ENCODE measurements at regions not wholly inside any gene's neighbourhood (a gene's known extent, or its start where the extent isn't known, plus 50 kb on each side); places are given as distances from the start of the nearest gene placed in this dataset.
A peak's percentile ranks its signal among the peaks of the same experiment; 100 is the strongest.

DNA sequence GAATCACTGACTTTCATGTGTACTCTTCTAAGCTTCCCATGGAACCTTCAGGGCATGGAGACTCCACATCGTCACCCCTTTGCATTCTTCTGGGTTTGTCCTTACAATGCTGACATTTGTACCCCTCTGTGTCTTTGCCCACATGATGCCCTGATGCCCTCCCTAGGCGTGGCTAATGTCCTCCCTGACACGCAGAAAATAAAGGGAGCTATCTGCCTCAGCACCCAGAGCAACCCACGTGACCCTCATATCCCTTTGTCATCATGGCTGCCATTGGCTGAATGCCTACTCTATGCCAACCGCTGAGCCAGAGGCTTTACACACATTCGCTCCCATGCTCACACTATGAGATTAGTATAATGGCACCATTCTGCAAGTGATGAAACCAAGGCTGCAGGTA is 86.4 kb upstream of the KLHL29 start:
- Histone ChIP-seq H3K4me1 (peaks cover 26% of the 10 kb centered on the region), H3K27ac (no peak overlapping the region), H3K4me3 (no peak overlapping the region), H3K4me2 (peak overlapping the region; percentile 56; the same call in 1 of the 2 replicates), H4K20me1 (no peaks in the 10 kb centered on the region), H3K27me3 (no peaks in the 10 kb centered on the region), H3K9me3 (no peaks in the 10 kb centered on the region), H3K9ac (no peak overlapping the region), H3K36me3 (no peaks in the 10 kb centered on the region)
- TF ChIP-seq Cebpa-rat (IDR thresholded peaks at IDR 0.05) = no peak

DNA sequence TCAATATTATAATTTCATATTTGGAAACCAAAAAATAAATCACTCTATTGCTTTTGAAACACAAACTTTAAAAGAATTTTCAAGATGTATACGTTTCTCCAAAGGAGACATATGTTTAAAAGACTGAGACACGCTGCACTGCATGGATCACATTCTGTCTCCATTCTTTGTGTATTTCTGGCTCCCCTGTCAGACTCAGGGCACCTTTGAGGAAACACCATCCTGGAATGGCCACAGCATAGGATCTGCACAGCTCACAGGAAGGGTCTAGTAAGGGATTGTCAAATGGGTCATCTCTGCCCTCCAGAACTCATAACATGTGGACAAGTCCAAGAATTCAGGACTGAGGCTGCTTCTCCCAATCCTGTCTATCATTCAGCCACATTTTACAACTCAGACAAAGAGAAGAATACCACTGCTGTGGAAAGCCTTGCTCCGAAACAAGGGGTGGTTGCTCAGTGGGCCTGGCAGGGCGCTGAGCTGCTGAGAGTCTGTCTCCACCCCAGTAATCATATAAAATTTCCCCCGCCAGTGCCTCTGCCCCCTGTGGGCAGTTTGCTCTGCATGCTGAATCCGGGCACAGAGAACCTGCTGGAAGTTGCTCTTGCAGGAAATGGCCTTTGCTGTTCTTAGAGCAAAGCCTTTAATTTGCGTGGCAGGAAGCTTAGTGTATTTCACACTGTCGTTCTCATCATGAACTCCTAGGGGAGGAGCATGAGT is 85.3 kb upstream of the KLHL29 start:
- no peaks in the 10 kb centered on the region for H3K9me3 ChIP-seq
- H3K27ac ChIP-seq = no peak overlapping the region
- TF ChIP-seq Cebpa-rat (IDR thresholded peaks at IDR 0.05) = no peak
- no peak overlapping the region for H3K9ac ChIP-seq
- no peak overlapping the region for H3K4me3 ChIP-seq
- H4K20me1 ChIP-seq = no peaks in the 10 kb centered on the region
- peak overlapping the region; percentile 24 for H3K4me2 ChIP-seq
- H3K27me3 ChIP-seq = no peaks in the 10 kb centered on the region
- no peaks in the 10 kb centered on the region for H3K36me3 ChIP-seq
- peaks cover 37% of the 10 kb centered on the region for H3K4me1 ChIP-seq

DNA sequence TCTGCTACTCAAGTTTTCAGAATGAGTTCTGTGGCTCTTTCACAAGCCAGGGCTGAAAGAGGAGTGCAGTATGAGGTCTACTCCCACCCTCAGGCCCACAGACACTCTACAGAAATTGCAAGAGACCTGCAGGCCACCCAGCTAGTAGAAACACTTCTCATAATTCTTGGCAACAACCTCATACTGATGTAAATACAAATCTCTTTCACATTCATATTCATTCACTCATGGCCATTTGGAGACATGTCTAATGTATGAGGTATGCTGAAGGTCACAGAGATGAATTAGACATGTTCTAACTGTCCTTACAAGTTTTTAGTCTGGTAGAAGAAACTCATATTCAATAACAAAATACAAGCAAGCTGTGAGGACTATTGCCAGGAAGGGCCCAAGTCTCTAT is 83.8 kb upstream of the KLHL29 start:
- H3K9me3 ChIP-seq = no peaks in the 10 kb centered on the region
- TF ChIP-seq Cebpa-rat (IDR thresholded peaks at IDR 0.05) = no peak
- H3K27me3 ChIP-seq = no peaks in the 10 kb centered on the region
- H3K4me2 ChIP-seq = no peak overlapping the region
- H3K4me3 ChIP-seq = no peak overlapping the region
- H3K9ac ChIP-seq = no peak overlapping the region
- no peak overlapping the region for H3K27ac ChIP-seq
- no peaks in the 10 kb centered on the region for H4K20me1 ChIP-seq
- peaks cover 52% of the 10 kb centered on the region for H3K4me1 ChIP-seq
- no peaks in the 10 kb centered on the region for H3K36me3 ChIP-seq

DNA sequence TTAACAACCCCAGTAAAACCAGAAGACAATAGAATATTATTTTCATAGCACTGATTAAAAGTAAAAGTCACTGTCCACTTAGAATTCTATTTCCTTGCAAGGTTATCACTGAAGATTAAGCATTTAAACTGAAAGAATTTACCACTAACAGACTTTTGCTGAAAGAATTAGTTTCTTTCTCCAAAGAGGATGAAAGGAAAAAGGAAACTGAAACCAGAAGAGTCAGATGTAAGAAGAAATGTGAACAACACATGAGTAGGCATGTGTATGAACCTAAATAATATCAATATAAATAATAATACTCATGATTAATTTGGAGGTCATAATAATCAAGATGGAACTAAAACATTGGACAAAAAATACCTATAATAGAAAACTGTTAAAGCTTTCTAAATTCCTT is 82.4 kb upstream of the KLHL29 start:
- Histone ChIP-seq H4K20me1 (no peaks in the 10 kb centered on the region), H3K9ac (no peak overlapping the region), H3K27me3 (no peaks in the 10 kb centered on the region), H3K9me3 (no peaks in the 10 kb centered on the region), H3K36me3 (no peaks in the 10 kb centered on the region), H3K4me2 (no peak overlapping the region), H3K27ac (no peak overlapping the region), H3K4me3 (no peak overlapping the region), H3K4me1 (peaks cover 51% of the 10 kb centered on the region)
- no peak for TF ChIP-seq Cebpa-rat (IDR thresholded peaks at IDR 0.05)

DNA sequence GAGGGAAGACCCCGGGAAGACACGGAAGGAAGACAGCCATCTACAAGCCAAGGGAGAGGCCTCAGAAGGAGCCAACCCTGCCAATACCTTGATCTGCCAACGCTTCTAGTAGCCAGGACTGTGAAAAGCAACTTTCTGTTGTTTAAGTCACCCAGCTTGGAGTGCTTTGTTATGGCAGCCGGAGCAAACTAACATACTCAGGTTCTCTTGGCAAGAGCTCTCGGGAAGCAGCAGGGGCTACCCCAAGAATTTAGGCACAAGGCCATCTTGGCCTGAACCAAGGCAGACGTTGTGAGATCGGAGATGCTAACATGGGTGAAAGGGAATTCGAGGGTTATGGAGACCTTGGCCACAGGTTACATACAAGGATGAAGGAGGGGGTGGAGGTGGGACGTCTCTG is 78.6 kb upstream of the KLHL29 start:
- TF ChIP-seq Cebpa-rat (IDR thresholded peaks at IDR 0.05) = no peak
- Histone ChIP-seq H3K27ac (no peak overlapping the region), H3K36me3 (no peaks in the 10 kb centered on the region), H3K9ac (no peak overlapping the region), H4K20me1 (no peaks in the 10 kb centered on the region), H3K4me3 (no peak overlapping the region), H3K9me3 (no peaks in the 10 kb centered on the region), H3K27me3 (no peaks in the 10 kb centered on the region), H3K4me2 (no peak overlapping the region), H3K4me1 (peaks cover 34% of the 10 kb centered on the region)

DNA sequence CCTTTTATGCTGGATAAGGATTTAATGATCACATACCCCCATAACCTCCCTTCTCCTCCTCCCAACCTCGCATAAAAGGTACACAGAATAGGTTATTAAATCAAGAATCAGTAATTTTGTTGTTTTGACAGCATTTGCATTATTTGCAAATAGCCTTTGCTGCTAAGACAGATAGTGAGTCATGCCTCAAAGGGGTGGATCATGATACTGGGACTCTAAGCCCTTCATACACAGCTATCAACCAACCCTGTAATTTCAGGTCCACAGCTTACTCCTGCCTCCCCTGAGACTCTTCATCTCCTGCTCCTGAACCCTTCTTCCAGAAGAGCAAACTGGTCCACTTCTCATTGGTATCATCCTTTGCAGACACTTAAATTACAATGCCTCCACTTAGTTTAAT is 73.8 kb upstream of the KLHL29 start:
- Histone ChIP-seq H3K27ac (no peak overlapping the region), H3K27me3 (no peaks in the 10 kb centered on the region), H3K4me2 (no peak overlapping the region), H3K9ac (no peak overlapping the region), H4K20me1 (no peaks in the 10 kb centered on the region), H3K36me3 (no peaks in the 10 kb centered on the region), H3K4me1 (peaks cover 2% of the 10 kb centered on the region), H3K4me3 (no peak overlapping the region), H3K9me3 (no peaks in the 10 kb centered on the region)
- no peak for TF ChIP-seq Cebpa-rat (IDR thresholded peaks at IDR 0.05)

DNA sequence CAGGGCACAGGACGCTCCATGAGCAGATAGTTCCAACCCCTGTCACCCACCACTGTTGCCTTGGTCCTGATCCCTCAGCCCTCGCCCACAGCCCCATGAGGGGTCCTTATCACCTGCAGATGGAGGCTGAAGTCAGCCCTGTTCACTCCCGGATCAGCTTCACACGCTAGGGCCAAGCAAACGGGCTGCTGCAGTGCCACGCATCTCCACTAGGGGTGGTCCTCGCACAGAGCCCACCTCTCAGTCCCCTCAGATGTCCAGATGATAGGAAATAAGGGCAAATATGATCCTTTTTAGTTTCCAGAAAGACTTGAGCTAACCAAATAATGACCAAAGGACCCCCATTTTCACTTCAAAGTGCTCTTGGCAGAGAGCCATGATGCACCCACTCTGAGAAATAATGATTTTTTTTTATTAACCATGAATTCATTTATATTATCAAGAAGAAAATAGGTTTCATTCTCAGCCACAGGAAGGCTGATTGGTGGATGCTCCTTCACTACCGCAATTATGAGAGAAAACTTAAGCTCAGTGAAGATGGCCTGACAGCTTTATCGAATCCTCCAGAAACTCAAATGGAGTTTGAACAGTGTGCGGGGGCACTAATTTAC is 71.9 kb upstream of the KLHL29 start:
- H4K20me1 ChIP-seq = no peaks in the 10 kb centered on the region
- no peak overlapping the region for H3K4me3 ChIP-seq
- no peak for TF ChIP-seq Cebpa-rat (IDR thresholded peaks at IDR 0.05)
- peaks cover under 1% of the 10 kb centered on the region; the same call in 1 of the 2 replicates for H3K4me1 ChIP-seq
- no peak overlapping the region for H3K4me2 ChIP-seq
- no peaks in the 10 kb centered on the region for H3K36me3 ChIP-seq
- no peaks in the 10 kb centered on the region for H3K9me3 ChIP-seq
- no peak overlapping the region for H3K27ac ChIP-seq
- H3K27me3 ChIP-seq = no peaks in the 10 kb centered on the region
- H3K9ac ChIP-seq = no peak overlapping the region

DNA sequence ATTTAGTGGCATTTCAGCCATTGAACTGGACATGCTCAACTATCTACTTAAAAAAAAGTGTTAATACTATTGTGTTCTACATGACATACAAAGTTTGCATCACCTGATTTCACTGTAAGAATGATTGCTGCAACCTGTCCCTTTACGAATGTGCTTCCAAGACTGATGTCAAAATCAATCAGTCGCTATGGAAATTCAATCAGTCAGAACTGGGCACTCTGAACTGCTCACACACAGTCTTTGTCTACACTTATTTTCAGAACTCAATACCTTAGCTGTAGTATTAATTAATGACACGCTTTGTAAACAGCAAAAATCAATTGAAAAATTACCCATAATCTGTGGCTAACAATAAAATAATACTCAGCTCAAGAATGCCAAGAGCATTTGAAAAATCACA is 70.3 kb upstream of the KLHL29 start:
- H3K4me2 ChIP-seq = no peak overlapping the region
- no peaks in the 10 kb centered on the region for H3K36me3 ChIP-seq
- H3K9ac ChIP-seq = no peak overlapping the region
- H3K27ac ChIP-seq = no peak overlapping the region
- peaks cover 16% of the 10 kb centered on the region for H3K4me1 ChIP-seq
- H3K27me3 ChIP-seq = no peaks in the 10 kb centered on the region
- H4K20me1 ChIP-seq = no peaks in the 10 kb centered on the region
- no peaks in the 10 kb centered on the region for H3K9me3 ChIP-seq
- TF ChIP-seq Cebpa-rat (IDR thresholded peaks at IDR 0.05) = no peak
- no peak overlapping the region for H3K4me3 ChIP-seq

DNA sequence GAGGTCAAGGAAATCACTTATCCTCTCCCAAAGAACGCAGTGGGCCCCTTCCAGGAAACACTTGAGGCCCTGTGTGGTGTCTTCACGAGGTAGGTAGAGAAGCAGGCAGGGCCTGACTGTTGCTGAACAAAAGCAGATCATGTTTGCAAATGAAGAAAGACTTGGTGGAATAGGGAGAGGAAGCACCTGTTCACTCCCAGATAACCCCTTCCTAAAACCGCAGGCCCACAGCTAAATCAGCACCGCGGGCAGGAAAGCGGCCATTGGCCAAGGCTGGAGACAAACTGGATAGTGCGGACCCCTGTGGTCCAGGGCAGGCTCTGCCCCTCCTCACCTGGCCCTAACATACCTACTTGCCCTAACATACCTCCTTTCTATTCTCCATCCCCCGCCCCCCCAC is 64.9 kb upstream of the KLHL29 start:
- 0 out of 2 replicates have a peak overlapping the region, but pooled peaks have one; percentile 30 for H3K9ac ChIP-seq
- no peak for TF ChIP-seq Cebpa-rat (IDR thresholded peaks at IDR 0.05)
- H3K4me2 ChIP-seq = peak overlapping the region; percentile 82
- no peak overlapping the region for H3K4me3 ChIP-seq
- no peaks in the 10 kb centered on the region for H4K20me1 ChIP-seq
- peak overlapping the region; percentile 47 for H3K27ac ChIP-seq
- peaks cover 35% of the 10 kb centered on the region for H3K4me1 ChIP-seq
- H3K27me3 ChIP-seq = no peaks in the 10 kb centered on the region
- no peaks in the 10 kb centered on the region for H3K9me3 ChIP-seq
- H3K36me3 ChIP-seq = no peaks in the 10 kb centered on the region

DNA sequence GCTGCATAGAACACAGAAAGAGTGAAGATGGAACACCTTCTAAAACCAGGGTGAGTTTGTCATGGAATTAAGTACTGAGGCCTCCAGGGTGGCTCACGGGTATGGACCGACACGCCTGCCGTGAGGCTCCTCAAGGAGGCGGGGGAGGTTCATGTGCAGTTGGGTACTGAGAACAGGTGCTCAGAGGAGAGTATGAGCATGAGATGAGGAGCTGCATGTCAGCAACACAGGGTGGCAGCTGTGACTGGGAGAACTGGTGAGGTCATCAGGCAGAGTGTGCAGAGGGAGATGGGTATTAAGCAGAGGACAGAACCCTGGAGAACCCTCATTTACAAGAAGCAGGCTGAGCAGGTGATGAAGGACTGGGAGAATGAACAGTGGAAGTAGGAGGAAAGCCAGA is 63.2 kb upstream of the KLHL29 start:
- Histone ChIP-seq H4K20me1 (no peaks in the 10 kb centered on the region), H3K4me1 (peaks cover 35% of the 10 kb centered on the region), H3K36me3 (no peaks in the 10 kb centered on the region), H3K4me2 (no peak overlapping the region), H3K27me3 (no peaks in the 10 kb centered on the region), H3K9ac (no peak overlapping the region), H3K9me3 (no peaks in the 10 kb centered on the region), H3K4me3 (no peak overlapping the region), H3K27ac (no peak overlapping the region)
- no peak for TF ChIP-seq Cebpa-rat (IDR thresholded peaks at IDR 0.05)

Measured in BLaER1 (cell line).